A549 (cell line): ENCODE measurements at regions not wholly inside any gene's neighbourhood (a gene's known extent, or its start where the extent isn't known, plus 50 kb on each side); places are given as distances from the start of the nearest gene placed in this dataset.

Experiments
- BHLHE40 ChIP-seq: IDR thresholded peaks from 2 replicates; pipeline ENCODE4 v1.6.1; 2012; ENCODE audit warnings: low read depth, low read length, inconsistent platforms
- CHD2 ChIP-seq: fragments of 150-350 bp; IDR thresholded peaks from 2 replicates; pipeline ENCODE4 v1.6.1; 2014; ENCODE audit warnings: low read length; ENCODE audit not compliant: partially characterized antibody
- PHF8 ChIP-seq: fragments of 200-600 bp; sonication (generic); IDR thresholded peaks from 2 replicates; pipeline ENCODE4 v1.6.1; 2016; ENCODE audit warnings: low read depth, mild to moderate bottlenecking, antibody characterized with exemption, moderate library complexity, borderline replicate concordance
- POLR2A ChIP-seq: IDR thresholded peaks from 2 replicates; pipeline ENCODE4 v1.6.1; 2012; ENCODE audit warnings: mild to moderate bottlenecking, low read length
- RARB ChIP-seq: fragments of 250-450 bp; sonication (Bioruptor Pico); IDR thresholded peaks from 2 replicates; pipeline ENCODE4 v1.8.0; 2021; ENCODE audit warnings: mild to moderate bottlenecking, moderate library complexity
- REST ChIP-seq: fragments of 200-600 bp; sonication (generic); IDR thresholded peaks from 2 replicates; pipeline ENCODE4 v1.6.1; 2016; ENCODE audit warnings: antibody characterized with exemption, mild to moderate bottlenecking, moderate library complexity
- RFX5 ChIP-seq: fragments of 450-650 bp; IDR thresholded peaks from 2 replicates; pipeline ENCODE4 v1.7.1; 2014; ENCODE audit warnings: antibody characterized with exemption, mild to moderate bottlenecking, moderate library complexity
- USF2 ChIP-seq: fragments of 450-650 bp; IDR thresholded peaks from 2 replicates; pipeline ENCODE4 v1.6.1; 2014; ENCODE audit warnings: antibody characterized with exemption
- TF ChIP-seq, protein P1 (sequence below): fragments of >200 bp; sonication (Bioruptor Twin); formaldehyde crosslinking; IDR thresholded peaks from 3 replicates; pipeline ENCODE4 v1.5.1; 2016
- TF ChIP-seq, protein P2 (sequence below): fragments of 250-450 bp; sonication (Bioruptor Pico); IDR thresholded peaks from 2 replicates; pipeline ENCODE4 v1.5.0; 2020; ENCODE audit warnings: low read depth, mild to moderate bottlenecking, moderate library complexity

GRCh38 chr3:178352326-178353005 lies 183.8 kb upstream of the KCNMB2 start:
- TF ChIP-seq, protein P1, sequence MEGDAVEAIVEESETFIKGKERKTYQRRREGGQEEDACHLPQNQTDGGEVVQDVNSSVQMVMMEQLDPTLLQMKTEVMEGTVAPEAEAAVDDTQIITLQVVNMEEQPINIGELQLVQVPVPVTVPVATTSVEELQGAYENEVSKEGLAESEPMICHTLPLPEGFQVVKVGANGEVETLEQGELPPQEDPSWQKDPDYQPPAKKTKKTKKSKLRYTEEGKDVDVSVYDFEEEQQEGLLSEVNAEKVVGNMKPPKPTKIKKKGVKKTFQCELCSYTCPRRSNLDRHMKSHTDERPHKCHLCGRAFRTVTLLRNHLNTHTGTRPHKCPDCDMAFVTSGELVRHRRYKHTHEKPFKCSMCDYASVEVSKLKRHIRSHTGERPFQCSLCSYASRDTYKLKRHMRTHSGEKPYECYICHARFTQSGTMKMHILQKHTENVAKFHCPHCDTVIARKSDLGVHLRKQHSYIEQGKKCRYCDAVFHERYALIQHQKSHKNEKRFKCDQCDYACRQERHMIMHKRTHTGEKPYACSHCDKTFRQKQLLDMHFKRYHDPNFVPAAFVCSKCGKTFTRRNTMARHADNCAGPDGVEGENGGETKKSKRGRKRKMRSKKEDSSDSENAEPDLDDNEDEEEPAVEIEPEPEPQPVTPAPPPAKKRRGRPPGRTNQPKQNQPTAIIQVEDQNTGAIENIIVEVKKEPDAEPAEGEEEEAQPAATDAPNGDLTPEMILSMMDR = no peak
- TF ChIP-seq CHD2 (no peak), PHF8 (no peak), BHLHE40 (no peak), REST (no peak), POLR2A (no peak), RFX5 (no peak), RARB (CRISPR knock-in tag) (no peak), USF2 (no peak)
- TF ChIP-seq, protein P2, sequence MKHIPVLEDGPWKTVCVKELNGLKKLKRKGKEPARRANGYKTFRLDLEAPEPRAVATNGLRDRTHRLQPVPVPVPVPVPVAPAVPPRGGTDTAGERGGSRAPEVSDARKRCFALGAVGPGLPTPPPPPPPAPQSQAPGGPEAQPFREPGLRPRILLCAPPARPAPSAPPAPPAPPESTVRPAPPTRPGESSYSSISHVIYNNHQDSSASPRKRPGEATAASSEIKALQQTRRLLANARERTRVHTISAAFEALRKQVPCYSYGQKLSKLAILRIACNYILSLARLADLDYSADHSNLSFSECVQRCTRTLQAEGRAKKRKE = no peak
